ENCODE measurements at regions not wholly inside any gene's neighbourhood (a gene's known extent, or its start where the extent isn't known, plus 50 kb on each side); places are given as distances from the start of the nearest gene placed in this dataset.
"Not testable (repeated sequence)": the region's sequence is repeated elsewhere in the genome, so short reads cannot be mapped to it uniquely, and the experiment has no call there.

DNA sequence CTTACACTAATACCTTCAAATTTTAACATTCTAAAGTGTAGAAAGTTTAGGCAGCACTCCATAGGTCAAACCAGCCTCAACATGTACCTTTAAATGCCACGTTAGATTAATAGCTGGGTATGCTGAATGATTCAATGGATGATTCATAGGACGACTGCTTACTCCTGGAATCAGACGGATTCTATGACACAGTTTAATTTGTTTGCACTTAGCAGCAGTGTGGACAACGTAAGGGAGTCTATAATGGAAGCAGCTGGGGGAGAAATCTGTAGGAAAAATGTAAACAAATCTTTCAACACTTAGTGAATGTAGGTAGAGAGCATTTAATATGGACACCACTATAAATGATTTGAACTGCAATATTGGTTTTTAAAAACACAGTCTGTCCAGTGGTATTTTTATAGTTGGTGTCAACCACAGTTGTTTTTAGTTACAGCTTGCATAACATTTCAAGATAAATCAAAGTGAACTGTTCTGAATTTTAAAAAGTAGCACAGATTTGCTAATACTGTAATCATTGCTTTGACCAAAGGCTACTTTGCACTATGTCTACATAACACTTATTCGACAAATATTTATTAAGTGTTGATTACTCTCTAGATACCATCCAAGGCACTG is 701.5 kb upstream of the MEF2C start:
- no peak for DNase-seq (ENCODE audit: low read depth in 3 of 3, low spot score in 2 of 3)

DNA sequence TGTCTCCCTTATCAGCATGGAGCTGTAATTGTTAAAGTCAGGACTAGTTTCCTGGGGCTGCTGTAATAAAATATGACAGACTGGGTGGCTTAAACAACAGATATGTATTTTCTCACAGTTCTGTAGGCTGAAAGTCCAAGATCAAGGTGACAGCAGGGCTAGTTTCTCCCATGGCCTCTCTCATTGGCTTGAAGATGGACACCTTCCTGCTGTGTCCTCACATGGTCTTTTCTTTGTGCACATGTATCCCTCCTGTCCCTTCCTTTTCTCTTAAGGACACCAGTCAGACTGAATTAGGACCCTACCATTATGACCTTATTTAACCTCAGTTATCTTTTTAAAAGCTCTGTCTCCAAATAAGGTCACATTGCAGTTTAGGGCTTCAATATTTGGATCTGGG is 700.5 kb upstream of the MEF2C start:
- DNase-seq (ENCODE audit: low read depth in 3 of 3, low spot score in 2 of 3) = no peak

GRCh38 chr5:89582768-89583339 is 699.9 kb upstream of the MEF2C start:
- no peak for DNase-seq (ENCODE audit: low read depth in 3 of 3, low spot score in 2 of 3)

DNA sequence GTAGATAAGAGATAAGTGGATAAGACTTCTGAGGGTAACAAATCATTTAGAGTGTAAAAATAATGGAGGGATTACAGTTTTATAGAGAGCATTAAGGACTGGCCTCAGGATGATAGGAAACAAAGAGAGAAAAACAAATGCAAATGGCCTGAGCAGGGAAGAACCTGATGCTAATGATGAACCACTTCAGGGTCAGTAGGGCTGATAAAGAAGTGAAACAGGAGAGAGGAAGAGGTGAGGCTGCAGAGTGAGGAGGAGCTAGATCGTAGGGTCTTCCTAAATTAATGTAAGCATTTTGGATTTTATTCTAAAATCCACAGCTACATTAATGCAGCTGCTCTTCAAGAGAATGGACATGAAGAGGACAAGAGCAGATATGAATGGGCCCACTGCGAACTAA is 698.0 kb upstream of the MEF2C start:
- no peak for DNase-seq (ENCODE audit: low read depth in 3 of 3, low spot score in 2 of 3)

GRCh38 chr5:89575319-89575718 is 692.3 kb upstream of the MEF2C start:
- no peak for DNase-seq (ENCODE audit: low read depth in 3 of 3, low spot score in 2 of 3)

DNA sequence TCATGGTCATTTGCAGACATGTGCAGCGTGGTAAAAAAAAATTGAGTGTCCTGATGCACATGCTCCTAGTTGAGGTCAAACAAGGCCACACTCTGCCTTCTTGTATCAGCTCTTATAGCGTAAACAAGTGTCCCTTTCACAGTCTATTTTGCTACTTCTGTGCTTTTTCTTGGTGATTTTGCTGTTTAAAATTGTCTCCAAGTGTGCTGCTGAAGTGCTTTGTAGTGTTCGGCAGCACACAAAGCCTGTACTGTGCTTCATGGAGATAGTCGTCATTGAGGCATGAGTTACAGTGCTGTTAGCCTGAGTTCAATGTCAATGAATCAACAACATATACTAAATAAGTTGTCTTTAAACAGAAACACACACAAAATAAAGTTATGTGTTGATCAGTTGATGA is 690.4 kb upstream of the MEF2C start:
- no peak for DNase-seq (ENCODE audit: low read depth in 3 of 3, low spot score in 2 of 3)

- DNase-seq (ENCODE audit: low read depth in 3 of 3, low spot score in 2 of 3) = no peak
These were observed 689.7 kb upstream of the MEF2C start for GRCh38 chr5:89572696-89573095.

GRCh38 chr5:89570557-89570956 is 687.6 kb upstream of the MEF2C start:
- DNase-seq (ENCODE audit: low read depth in 3 of 3, low spot score in 2 of 3) = no peak

- DNase-seq (ENCODE audit: low read depth in 3 of 3, low spot score in 2 of 3) = no peak
These were observed 683.4 kb upstream of the MEF2C start for GRCh38 chr5:89566340-89566739.

DNA sequence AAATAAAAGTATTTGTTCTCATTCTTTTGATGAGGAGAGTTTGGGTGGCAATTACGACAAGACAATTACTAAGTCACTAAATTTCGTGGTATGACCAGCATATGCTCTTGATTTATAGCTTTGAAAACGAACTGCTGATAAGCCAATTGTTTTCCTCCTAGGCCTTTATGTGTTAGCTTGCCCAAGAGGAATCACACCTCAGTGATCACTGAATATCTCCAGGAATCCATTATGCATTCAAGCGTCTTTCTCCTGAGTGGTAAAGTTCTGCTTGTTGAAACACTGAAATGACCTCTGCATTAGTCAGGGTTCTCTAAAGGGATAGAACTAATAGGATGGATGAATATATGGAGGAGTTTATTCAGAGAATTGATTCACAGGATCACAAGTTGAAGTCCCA is 677.7 kb upstream of the MEF2C start:
- DNase-seq (ENCODE audit: low read depth in 3 of 3, low spot score in 2 of 3) = no peak

- no peak for DNase-seq (ENCODE audit: low read depth in 3 of 3, low spot score in 2 of 3)
These were observed 673.4 kb upstream of the MEF2C start for GRCh38 chr5:89556215-89556913.

DNA sequence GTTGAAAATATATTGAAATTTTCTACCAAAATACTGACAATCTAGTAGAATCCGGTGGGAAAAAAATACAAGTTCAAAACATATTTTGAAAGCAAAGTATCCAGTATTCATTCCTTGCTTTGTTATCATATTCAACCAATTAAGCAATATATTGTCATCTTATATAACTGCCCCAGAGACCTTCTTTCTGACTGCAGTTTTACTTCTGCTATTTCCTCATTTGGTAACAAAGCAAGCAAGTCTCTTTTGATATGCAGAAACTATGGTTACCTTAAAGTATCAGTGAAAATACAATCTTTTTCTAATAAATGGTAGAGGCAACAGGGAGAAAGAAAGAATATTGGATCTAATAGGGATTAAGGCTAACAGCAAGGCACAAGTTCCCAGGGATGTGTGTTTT is 663.7 kb upstream of the MEF2C start:
- DNase-seq (ENCODE audit: low read depth in 3 of 3, low spot score in 2 of 3) = no peak

- DNase-seq (ENCODE audit: low read depth in 3 of 3, low spot score in 2 of 3) = no peak
These were observed 662.6 kb upstream of the MEF2C start for GRCh38 chr5:89545626-89546025.

DNA sequence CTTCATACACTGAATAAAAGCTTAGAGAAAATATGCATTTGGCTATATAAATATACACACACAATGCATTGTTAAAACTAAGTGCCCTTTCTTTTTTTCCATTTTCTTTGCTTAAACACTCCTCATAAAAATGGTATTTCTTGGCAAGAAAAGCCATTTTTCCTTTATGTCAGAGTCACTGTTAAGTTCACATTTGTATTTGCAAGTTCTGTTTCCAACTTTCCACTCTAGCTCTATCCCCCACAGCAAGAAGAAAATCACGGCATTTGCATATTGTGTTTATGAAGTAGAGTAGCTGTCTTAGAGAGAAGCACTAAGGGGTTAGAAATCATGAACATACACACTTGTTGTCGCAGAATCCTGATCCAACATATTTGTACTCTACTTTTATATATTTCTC is 662.1 kb upstream of the MEF2C start:
- DNase-seq (ENCODE audit: low read depth in 3 of 3, low spot score in 2 of 3) = no peak

DNA sequence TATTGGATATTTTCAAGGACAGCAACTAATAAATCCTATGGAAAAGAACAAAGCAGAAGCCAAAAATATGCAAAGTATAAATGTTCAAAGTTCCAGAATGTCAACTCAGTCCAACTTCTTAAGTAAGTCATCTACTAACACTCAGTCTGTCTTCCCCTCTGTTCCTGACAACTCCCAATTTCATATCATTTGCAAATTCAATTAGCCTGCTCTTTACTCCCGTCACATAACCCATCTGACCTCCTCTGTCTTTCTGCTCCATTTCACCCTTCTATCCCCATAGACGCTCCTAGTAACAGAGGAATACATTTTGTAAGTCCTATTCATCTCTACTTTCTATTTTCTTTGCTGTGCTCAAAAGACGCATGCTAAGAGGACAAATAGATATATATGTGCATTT is 659.8 kb upstream of the MEF2C start:
- no peak for DNase-seq (ENCODE audit: low read depth in 3 of 3, low spot score in 2 of 3)

DNA sequence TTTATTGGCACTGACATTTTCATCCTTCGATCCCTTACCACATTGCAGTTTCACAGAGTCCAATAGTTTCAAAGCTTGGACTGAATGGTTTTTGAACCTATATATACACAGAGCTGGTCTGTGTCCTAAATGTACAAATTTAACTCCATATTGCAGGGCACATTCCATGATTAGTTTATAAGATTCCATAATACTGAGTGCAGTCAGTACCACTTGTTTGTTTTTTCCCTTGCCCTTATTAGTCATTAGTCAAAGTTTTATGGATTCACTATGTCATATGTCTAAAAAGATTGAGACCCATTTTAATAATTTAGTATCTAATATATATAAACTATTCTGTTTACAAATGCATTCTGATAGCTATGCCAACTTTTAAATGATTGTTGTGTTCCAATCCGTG is 654.8 kb upstream of the MEF2C start:
- no peak for DNase-seq (ENCODE audit: low read depth in 3 of 3, low spot score in 2 of 3)

- DNase-seq (ENCODE audit: low read depth in 3 of 3, low spot score in 2 of 3) = no peak
These were observed 653.0 kb upstream of the MEF2C start for GRCh38 chr5:89536020-89536419.

- no peak for DNase-seq (ENCODE audit: low read depth in 3 of 3, low spot score in 2 of 3)
These were observed 652.4 kb upstream of the MEF2C start for GRCh38 chr5:89535411-89535810.

DNA sequence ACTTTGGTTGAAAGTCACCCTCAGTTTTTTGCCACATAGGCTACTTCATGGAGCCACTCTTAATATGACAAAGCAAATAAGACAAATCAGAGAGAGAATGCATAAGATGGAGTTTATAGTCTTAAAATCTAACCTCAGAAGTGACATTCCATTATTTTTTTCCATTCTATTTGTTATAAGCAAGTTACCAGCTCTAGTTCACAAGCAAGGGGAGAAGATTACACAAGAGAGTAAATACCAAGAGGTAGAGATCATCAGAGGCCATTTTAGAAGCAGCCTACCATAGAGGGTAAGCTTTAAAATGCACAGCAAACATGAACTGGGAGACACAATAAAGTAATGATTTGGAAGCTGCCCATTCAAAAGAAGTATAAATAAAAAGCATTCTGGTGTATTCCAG is 651.3 kb upstream of the MEF2C start:
- no peak for DNase-seq (ENCODE audit: low read depth in 3 of 3, low spot score in 2 of 3)

- DNase-seq (ENCODE audit: low read depth in 3 of 3, low spot score in 2 of 3) = no peak
These were observed 641.8 kb upstream of the MEF2C start for GRCh38 chr5:89524785-89525184.

DNA sequence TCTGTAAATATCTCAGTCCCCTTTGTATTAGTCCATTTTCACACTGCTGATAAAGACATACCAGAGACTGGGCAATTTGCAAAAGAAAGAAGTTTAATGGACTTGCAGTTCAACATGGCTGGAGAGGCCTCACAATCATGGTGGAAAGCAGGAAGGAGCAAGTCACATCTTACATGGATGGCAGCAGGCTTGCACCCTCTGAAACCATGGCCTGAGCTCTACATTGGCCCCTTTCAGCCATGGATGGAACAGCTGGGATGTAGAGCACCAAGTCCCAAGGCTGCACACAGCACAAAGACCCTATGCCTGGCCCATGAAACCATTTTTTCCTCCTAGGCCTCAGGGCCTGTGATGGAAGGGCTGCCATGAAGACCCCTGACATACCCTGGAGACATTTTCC is 640.9 kb upstream of the MEF2C start:
- not testable (repeated sequence) for DNase-seq (ENCODE audit: low read depth in 3 of 3, low spot score in 2 of 3)

GRCh38 chr5:89520771-89521170 is 637.8 kb upstream of the MEF2C start:
- no peak for DNase-seq (ENCODE audit: low read depth in 3 of 3, low spot score in 2 of 3)
